Upper lobe of left lung (tissue), 4 donors: ENCODE measurements at regions not wholly inside any gene's neighbourhood (a gene's known extent, or its start where the extent isn't known, plus 50 kb on each side); places are given as distances from the start of the nearest gene placed in this dataset.

Experiments
- POLR2AphosphoS5 ChIP-seq, 2 donors: sonication (generic); formaldehyde crosslinking; IDR thresholded peaks; one replicate each; pipeline ENCODE4 v1.5.1; 2017; ENCODE audit warnings: antibody characterized with exemption in 2 of 2
- TF ChIP-seq, protein P1 (sequence below), 6 experiments: fragments of 450-650 bp in 4 of 6; fragments of 200-600 bp in 2 of 6; sonication (generic) in 2 of 6; IDR thresholded peaks; one replicate each; pipeline ENCODE4 v1.5.1; 2016 to 2019; ENCODE audit warnings: antibody characterized with exemption in 6 of 6

DNA sequence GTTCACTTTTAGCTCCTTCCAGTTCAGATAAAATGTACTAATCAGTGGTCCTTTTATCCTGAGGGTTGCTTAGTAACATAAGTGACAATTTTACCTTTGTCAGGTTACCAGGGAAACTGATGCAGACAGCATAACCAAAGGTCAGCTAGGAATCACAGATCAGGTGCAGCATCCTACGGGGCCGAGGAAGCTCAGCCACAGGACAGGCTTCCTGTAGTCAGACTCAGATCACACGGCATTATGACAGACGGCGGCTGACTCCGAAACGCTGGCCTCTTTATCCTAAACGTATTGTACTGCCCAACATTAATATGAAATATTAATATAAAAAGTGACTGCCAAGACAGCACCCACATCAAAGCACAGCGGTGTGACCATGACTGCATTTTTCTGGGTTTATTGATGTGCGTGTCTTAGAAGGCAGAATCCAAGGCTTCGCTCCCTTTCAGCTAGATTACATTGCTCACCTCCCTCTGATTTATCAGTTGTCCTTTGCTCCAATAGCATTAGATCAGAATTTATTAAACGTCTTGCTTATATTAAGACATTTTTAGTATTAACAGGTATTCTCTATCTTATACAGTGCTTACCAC is 444.5 kb downstream of the CMPK2 start:
- TF ChIP-seq, protein P1, sequence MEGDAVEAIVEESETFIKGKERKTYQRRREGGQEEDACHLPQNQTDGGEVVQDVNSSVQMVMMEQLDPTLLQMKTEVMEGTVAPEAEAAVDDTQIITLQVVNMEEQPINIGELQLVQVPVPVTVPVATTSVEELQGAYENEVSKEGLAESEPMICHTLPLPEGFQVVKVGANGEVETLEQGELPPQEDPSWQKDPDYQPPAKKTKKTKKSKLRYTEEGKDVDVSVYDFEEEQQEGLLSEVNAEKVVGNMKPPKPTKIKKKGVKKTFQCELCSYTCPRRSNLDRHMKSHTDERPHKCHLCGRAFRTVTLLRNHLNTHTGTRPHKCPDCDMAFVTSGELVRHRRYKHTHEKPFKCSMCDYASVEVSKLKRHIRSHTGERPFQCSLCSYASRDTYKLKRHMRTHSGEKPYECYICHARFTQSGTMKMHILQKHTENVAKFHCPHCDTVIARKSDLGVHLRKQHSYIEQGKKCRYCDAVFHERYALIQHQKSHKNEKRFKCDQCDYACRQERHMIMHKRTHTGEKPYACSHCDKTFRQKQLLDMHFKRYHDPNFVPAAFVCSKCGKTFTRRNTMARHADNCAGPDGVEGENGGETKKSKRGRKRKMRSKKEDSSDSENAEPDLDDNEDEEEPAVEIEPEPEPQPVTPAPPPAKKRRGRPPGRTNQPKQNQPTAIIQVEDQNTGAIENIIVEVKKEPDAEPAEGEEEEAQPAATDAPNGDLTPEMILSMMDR (IDR thresholded peaks at IDR 0.05), result no peak
- no peak for TF ChIP-seq POLR2AphosphoS5 (IDR thresholded peaks at IDR 0.05)
